ENCODE measurements at regions not wholly inside any gene's neighbourhood (a gene's known extent, or its start where the extent isn't known, plus 50 kb on each side); places are given as distances from the start of the nearest gene placed in this dataset.

DNA sequence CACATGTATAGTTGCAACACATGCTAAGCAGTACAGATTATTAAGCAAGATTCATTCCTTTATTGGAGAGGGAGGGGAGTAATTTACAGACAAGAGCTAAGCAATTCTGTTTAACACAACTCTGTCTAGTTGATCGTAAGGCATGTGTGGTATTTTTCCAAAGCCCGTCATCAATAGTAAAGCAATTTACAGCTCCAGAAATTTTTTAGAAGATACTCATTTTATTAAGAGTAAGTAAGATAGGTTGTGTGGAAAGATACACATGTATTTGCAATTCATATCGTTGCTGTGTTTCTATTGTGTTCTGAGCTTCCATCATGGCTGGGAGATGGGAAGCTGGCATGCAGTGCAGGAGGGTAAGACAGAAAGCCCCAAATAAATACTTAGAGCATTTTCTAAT is 289.2 kb upstream of the TMEM161B start:
- TF ChIP-seq, protein P1, sequence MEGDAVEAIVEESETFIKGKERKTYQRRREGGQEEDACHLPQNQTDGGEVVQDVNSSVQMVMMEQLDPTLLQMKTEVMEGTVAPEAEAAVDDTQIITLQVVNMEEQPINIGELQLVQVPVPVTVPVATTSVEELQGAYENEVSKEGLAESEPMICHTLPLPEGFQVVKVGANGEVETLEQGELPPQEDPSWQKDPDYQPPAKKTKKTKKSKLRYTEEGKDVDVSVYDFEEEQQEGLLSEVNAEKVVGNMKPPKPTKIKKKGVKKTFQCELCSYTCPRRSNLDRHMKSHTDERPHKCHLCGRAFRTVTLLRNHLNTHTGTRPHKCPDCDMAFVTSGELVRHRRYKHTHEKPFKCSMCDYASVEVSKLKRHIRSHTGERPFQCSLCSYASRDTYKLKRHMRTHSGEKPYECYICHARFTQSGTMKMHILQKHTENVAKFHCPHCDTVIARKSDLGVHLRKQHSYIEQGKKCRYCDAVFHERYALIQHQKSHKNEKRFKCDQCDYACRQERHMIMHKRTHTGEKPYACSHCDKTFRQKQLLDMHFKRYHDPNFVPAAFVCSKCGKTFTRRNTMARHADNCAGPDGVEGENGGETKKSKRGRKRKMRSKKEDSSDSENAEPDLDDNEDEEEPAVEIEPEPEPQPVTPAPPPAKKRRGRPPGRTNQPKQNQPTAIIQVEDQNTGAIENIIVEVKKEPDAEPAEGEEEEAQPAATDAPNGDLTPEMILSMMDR (IDR thresholded peaks at IDR 0.05; ENCODE audit: partially characterized antibody, unreplicated experiment), result no peak
- peaks cover 13% of the 10 kb centered on the region for H3K4me1 Mint-ChIP-seq (ENCODE audit: low read depth, unreplicated experiment)
- no peaks in the 10 kb centered on the region for H3K36me3 Mint-ChIP-seq (ENCODE audit: unreplicated experiment)
- H3K27me3 Mint-ChIP-seq (ENCODE audit: unreplicated experiment), result no peaks in the 10 kb centered on the region
- H3K9me3 Mint-ChIP-seq (ENCODE audit: unreplicated experiment), result no peaks in the 10 kb centered on the region
- DNase-seq, result no peak
- no peak overlapping the region for H3K27ac Mint-ChIP-seq (ENCODE audit: unreplicated experiment)
- no peak overlapping the region for H3K4me3 Mint-ChIP-seq (ENCODE audit: unreplicated experiment)

DNA sequence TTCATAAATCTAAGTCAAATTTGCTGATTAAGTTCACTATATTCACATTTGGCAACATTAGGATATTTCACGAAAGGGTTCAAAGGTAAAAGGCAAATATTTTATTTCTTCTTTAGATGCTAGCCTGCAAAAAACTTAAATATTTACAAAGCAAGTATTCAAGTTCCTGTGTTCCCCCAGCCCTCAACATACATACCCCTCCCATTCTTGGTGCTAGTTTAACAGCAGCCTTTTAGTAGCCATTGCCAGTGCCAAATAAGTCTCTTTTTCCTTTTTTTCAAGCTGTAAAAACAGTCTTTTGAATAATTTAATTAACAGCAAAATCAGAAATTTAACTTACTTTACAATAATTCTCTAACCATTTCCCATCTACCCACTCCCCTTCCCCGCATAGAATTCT is 288.5 kb upstream of the TMEM161B start:
- Mint-ChIP-seq H3K27me3 (ENCODE audit: unreplicated experiment) (no peaks in the 10 kb centered on the region), H3K36me3 (ENCODE audit: unreplicated experiment) (no peaks in the 10 kb centered on the region), H3K4me1 (ENCODE audit: low read depth, unreplicated experiment) (peaks cover 13% of the 10 kb centered on the region), H3K27ac (ENCODE audit: unreplicated experiment) (no peak overlapping the region), H3K4me3 (ENCODE audit: unreplicated experiment) (no peak overlapping the region), H3K9me3 (ENCODE audit: unreplicated experiment) (no peaks in the 10 kb centered on the region)
- no peak for DNase-seq
- TF ChIP-seq, protein P1 (IDR thresholded peaks at IDR 0.05; ENCODE audit: partially characterized antibody, unreplicated experiment), result no peak

DNA sequence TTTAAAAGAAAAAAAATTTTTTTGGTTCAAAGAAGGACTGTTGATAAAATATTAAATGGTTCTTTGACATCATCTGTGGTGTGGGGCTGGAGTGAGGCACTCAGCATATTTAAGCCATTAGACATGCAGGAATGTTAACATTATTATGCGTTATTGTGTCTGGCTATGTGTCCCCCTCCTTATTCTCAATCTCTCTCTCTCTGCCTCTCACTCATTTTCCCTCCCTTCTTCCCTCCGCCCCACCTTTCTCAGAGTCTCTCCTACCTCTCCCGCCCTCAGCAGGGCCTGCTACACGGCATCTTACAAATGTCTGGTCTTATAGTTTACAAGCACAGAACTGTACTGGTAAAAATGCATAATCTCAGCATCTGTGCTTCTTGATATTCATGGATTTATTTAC is 287.8 kb upstream of the TMEM161B start:
- no peak for DNase-seq
- Mint-ChIP-seq H3K9me3 (ENCODE audit: unreplicated experiment) (no peaks in the 10 kb centered on the region), H3K36me3 (ENCODE audit: unreplicated experiment) (no peaks in the 10 kb centered on the region), H3K27me3 (ENCODE audit: unreplicated experiment) (no peaks in the 10 kb centered on the region), H3K4me3 (ENCODE audit: unreplicated experiment) (no peak overlapping the region), H3K4me1 (ENCODE audit: low read depth, unreplicated experiment) (peaks cover 13% of the 10 kb centered on the region), H3K27ac (ENCODE audit: unreplicated experiment) (no peak overlapping the region)
- TF ChIP-seq, protein P1 (IDR thresholded peaks at IDR 0.05; ENCODE audit: partially characterized antibody, unreplicated experiment), result no peak

DNA sequence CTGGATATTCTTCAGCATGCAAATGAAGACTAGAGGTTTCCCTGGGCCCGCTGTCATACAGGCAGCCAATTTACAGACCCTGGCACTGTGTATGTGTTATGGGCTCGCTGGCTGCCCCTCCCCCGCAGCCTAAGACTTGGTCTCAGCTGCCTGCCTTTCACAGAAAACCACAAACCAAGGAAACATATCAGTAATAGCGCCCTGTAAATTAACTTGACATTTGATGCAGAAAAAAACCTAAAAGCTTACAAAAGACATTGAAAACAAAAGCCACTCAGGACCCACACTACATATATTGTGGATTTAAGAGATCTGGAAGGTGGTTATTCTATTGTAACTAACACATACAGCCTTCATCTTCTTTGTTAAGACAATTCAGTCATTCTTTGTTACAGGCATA is 287.0 kb upstream of the TMEM161B start:
- peak overlapping the region; percentile 92 for H3K27ac Mint-ChIP-seq (ENCODE audit: unreplicated experiment)
- peak; percentile 78 for DNase-seq
- no peaks in the 10 kb centered on the region for H3K27me3 Mint-ChIP-seq (ENCODE audit: unreplicated experiment)
- H3K4me3 Mint-ChIP-seq (ENCODE audit: unreplicated experiment), result peak overlapping the region; percentile 37
- no peaks in the 10 kb centered on the region for H3K36me3 Mint-ChIP-seq (ENCODE audit: unreplicated experiment)
- peaks cover 13% of the 10 kb centered on the region for H3K4me1 Mint-ChIP-seq (ENCODE audit: low read depth, unreplicated experiment)
- H3K9me3 Mint-ChIP-seq (ENCODE audit: unreplicated experiment), result no peaks in the 10 kb centered on the region
- TF ChIP-seq, protein P1 (IDR thresholded peaks at IDR 0.05; ENCODE audit: partially characterized antibody, unreplicated experiment), result no peak

DNA sequence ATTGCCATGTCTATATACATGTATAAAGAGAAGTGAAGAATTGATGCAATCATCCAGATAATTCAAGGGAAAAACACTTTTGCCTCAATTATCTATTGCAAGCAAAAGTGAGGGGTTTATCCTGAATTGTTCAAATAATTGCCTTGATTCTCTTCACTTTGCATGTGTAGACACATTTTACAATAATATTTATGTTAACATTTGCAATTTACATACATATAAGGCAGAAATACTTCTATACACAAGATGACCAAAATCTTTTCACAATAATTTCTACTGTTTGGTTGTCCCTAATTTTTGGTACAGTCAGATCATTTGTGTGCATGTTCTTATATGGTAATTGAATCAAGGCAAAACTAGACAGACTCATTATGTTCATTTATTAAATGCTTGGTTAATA is 285.3 kb upstream of the TMEM161B start:
- H3K27me3 Mint-ChIP-seq (ENCODE audit: unreplicated experiment), result no peaks in the 10 kb centered on the region
- H3K4me3 Mint-ChIP-seq (ENCODE audit: unreplicated experiment), result no peak overlapping the region
- DNase-seq, result no peak
- TF ChIP-seq, protein P1 (IDR thresholded peaks at IDR 0.05; ENCODE audit: partially characterized antibody, unreplicated experiment), result no peak
- H3K9me3 Mint-ChIP-seq (ENCODE audit: unreplicated experiment), result no peaks in the 10 kb centered on the region
- H3K36me3 Mint-ChIP-seq (ENCODE audit: unreplicated experiment), result no peaks in the 10 kb centered on the region
- no peak overlapping the region for H3K27ac Mint-ChIP-seq (ENCODE audit: unreplicated experiment)
- H3K4me1 Mint-ChIP-seq (ENCODE audit: low read depth, unreplicated experiment), result peaks cover 13% of the 10 kb centered on the region
